SW 1271 (cell line): ENCODE measurements at regions not wholly inside any gene's neighbourhood (a gene's known extent, or its start where the extent isn't known, plus 50 kb on each side); places are given as distances from the start of the nearest gene placed in this dataset.
"Not testable (repeated sequence)": the region's sequence is repeated elsewhere in the genome, so short reads cannot be mapped to it uniquely, and the experiment has no call there.

Experiments used
- DNase-seq, 2 experiments: peaks; one replicate each; lab custom pipeline; 2025; lab: John Stamatoyannopoulos, UW

GRCh38 chr2:58620093-58620492, 379.0 kb upstream of the FANCL start:
- DNase-seq = peak in 1 of 2 experiments; percentile 45

- DNase-seq = no peak
These were observed 375.8 kb upstream of the FANCL start for GRCh38 chr2:58616961-58617360.

GRCh38 chr2:58614219-58614618, 373.1 kb upstream of the FANCL start:
- no peak for DNase-seq

GRCh38 chr2:58612973-58613372, 371.8 kb upstream of the FANCL start:
- DNase-seq = no peak

GRCh38 chr2:58609326-58609725, 368.2 kb upstream of the FANCL start:
- no peak for DNase-seq

GRCh38 chr2:58608146-58608545, 367.0 kb upstream of the FANCL start:
- DNase-seq = no peak

GRCh38 chr2:58607448-58607847, 366.3 kb upstream of the FANCL start:
- DNase-seq = no peak

GRCh38 chr2:58606799-58607198, 365.7 kb upstream of the FANCL start:
- DNase-seq = no peak

GRCh38 chr2:58604096-58604495, 363.0 kb upstream of the FANCL start:
- no peak for DNase-seq

- no peak for DNase-seq
These were observed 359.9 kb upstream of the FANCL start for GRCh38 chr2:58601017-58601416.

- DNase-seq = no peak
These were observed 357.0 kb upstream of the FANCL start for GRCh38 chr2:58598171-58598570.

GRCh38 chr2:58595714-58596113, 354.6 kb upstream of the FANCL start:
- DNase-seq = no peak

GRCh38 chr2:58594762-58595161, 353.6 kb upstream of the FANCL start:
- no peak for DNase-seq

GRCh38 chr2:58594175-58594574, 353.1 kb upstream of the FANCL start:
- peak in 1 of 2 experiments; percentile 17 for DNase-seq

- not testable (repeated sequence) for DNase-seq
These were observed 345.1 kb upstream of the FANCL start for GRCh38 chr2:58586178-58586577.

GRCh38 chr2:58585233-58585632, 344.1 kb upstream of the FANCL start:
- DNase-seq = no peak

GRCh38 chr2:58584606-58585118, 343.5 kb upstream of the FANCL start:
- no peak for DNase-seq

- no peak for DNase-seq
These were observed 337.2 kb upstream of the FANCL start for GRCh38 chr2:58578276-58578675.

GRCh38 chr2:58574873-58575272, 333.7 kb upstream of the FANCL start:
- DNase-seq = no peak

GRCh38 chr2:58572731-58573130, 331.6 kb upstream of the FANCL start:
- no peak for DNase-seq

- peak; percentile 28 to 80 for DNase-seq
These were observed 330.2 kb upstream of the FANCL start for GRCh38 chr2:58571181-58571852.

- no peak for DNase-seq
These were observed 328.5 kb upstream of the FANCL start for GRCh38 chr2:58569475-58570185.

- DNase-seq = no peak
These were observed 327.8 kb upstream of the FANCL start for GRCh38 chr2:58568901-58569300.

- DNase-seq = no peak
These were observed 321.2 kb upstream of the FANCL start for GRCh38 chr2:58562276-58562675.
